Loucy (cell line): ENCODE measurements at regions not wholly inside any gene's neighbourhood (a gene's known extent, or its start where the extent isn't known, plus 50 kb on each side); places are given as distances from the start of the nearest gene placed in this dataset.

Experiments used
- H2AFZ ChIP-seq: fragments of 200-600 bp; sonication (generic); 2 replicates; pipeline ENCODE4 v1.6.0; 2016; ENCODE audit warnings: antibody characterized with exemption, mild to moderate bottlenecking, low read length, moderate library complexity
- H3F3A ChIP-seq: fragments of 200-600 bp; 2 replicates; pipeline ENCODE4 v1.6.0; 2016; ENCODE audit warnings: antibody characterized with exemption, low read depth, mild to moderate bottlenecking
- H3K27me3 ChIP-seq: fragments of 200-600 bp; sonication (generic); 2 replicates; pipeline ENCODE4 v1.6.1; 2014; ENCODE audit warnings: low read length, mild to moderate bottlenecking; ENCODE audit not compliant: insufficient read depth, poor library complexity, severe bottlenecking
- H3K36me3 ChIP-seq: fragments of 200-600 bp; sonication (generic); 2 replicates; pipeline ENCODE4 v1.6.1; 2016; ENCODE audit warnings: low read length; ENCODE audit not compliant: insufficient read depth
- H3K4me1 ChIP-seq: fragments of 200-600 bp; sonication (generic); 2 replicates; pipeline ENCODE4 v1.5.1; 2014; ENCODE audit warnings: low read length, mild to moderate bottlenecking; ENCODE audit not compliant: insufficient read depth, poor library complexity, severe bottlenecking
- H3K4me2 ChIP-seq: fragments of 200-600 bp; sonication (generic); 2 replicates; pipeline ENCODE4 v1.6.0; 2014; ENCODE audit warnings: antibody characterized with exemption, low read length, low read depth, mild to moderate bottlenecking; ENCODE audit not compliant: poor library complexity, severe bottlenecking
- H3K4me3 ChIP-seq: fragments of 200-600 bp; sonication (generic); 2 replicates; pipeline ENCODE4 v1.5.1; 2014; ENCODE audit warnings: low read length, mild to moderate bottlenecking, mixed read lengths; ENCODE audit not compliant: poor library complexity, severe bottlenecking
- H3K79me2 ChIP-seq: fragments of 200-600 bp; sonication (generic); 2 replicates; pipeline ENCODE4 v1.6.1; 2014; ENCODE audit warnings: low read length; ENCODE audit not compliant: insufficient read depth
- H3K9ac ChIP-seq: fragments of 200-600 bp; sonication (generic); 2 replicates; pipeline ENCODE4 v1.6.0; 2014; ENCODE audit warnings: mild to moderate bottlenecking, low read depth, low read length, moderate library complexity; ENCODE audit not compliant: poor library complexity, severe bottlenecking
- H3K9me2 ChIP-seq: fragments of 200-600 bp; sonication (generic); replicated peaks from 2 replicates; pipeline ENCODE4 v1.6.1; 2016; ENCODE audit warnings: low read depth, low read length, mixed read lengths
- H3K9me3 ChIP-seq: fragments of 200-600 bp; sonication (generic); 2 replicates; pipeline ENCODE4 v1.6.1; 2014; ENCODE audit warnings: mild to moderate bottlenecking, antibody characterized with exemption, low read length, low read depth; ENCODE audit not compliant: insufficient read depth
- H4K20me1 ChIP-seq: fragments of 200-600 bp; sonication (generic); 2 replicates; pipeline ENCODE4 v1.6.0; 2014; ENCODE audit warnings: antibody characterized with exemption, low read length, mild to moderate bottlenecking; ENCODE audit not compliant: insufficient read depth, poor library complexity, severe bottlenecking
- CTCF ChIP-seq: fragments of 200-600 bp; sonication (generic); conservative IDR thresholded peaks from 2 replicates; pipeline ENCODE4 v1.5.1; 2014; ENCODE audit warnings: mild to moderate bottlenecking, antibody characterized with exemption, low read length
- EZH2phosphoT487 ChIP-seq: fragments of 200-600 bp; IDR thresholded peaks from 2 replicates; pipeline ENCODE4 v1.6.1; 2018; ENCODE audit warnings: antibody characterized with exemption, mild to moderate bottlenecking, moderate library complexity, borderline replicate concordance

GRCh38 chr21:15932726-15933125, 202.9 kb downstream of the USP25 start:
- Histone ChIP-seq H3F3A (no peaks in the 10 kb centered on the region), H2AFZ (no peak overlapping the region), H3K36me3 (no peaks in the 10 kb centered on the region), H3K9me2 (no peaks in the 10 kb centered on the region), H3K9ac (no peak overlapping the region), H3K9me3 (no peaks in the 10 kb centered on the region), H4K20me1 (no peaks in the 10 kb centered on the region), H3K27me3 (no peaks in the 10 kb centered on the region), H3K4me2 (no peak overlapping the region), H3K4me1 (no peaks in the 10 kb centered on the region), H3K79me2 (no peaks in the 10 kb centered on the region), H3K4me3 (no peak overlapping the region)
- TF ChIP-seq EZH2phosphoT487, result no peak
- no peak for TF ChIP-seq CTCF

- Histone ChIP-seq H3K36me3 (no peaks in the 10 kb centered on the region), H3K9me2 (no peaks in the 10 kb centered on the region)
Observed at GRCh38 chr21:15935530-15935929, 205.7 kb downstream of the USP25 start.

GRCh38 chr21:15943009-15943666, 213.4 kb downstream of the USP25 start:
- Histone ChIP-seq H3F3A (no peaks in the 10 kb centered on the region), H3K36me3 (no peaks in the 10 kb centered on the region), H3K9me2 (0 out of 2 replicates have a peak, but pooled peaks cover 6% of the 10 kb centered on the region), H2AFZ (no peak overlapping the region), H3K4me3 (no peak overlapping the region), H3K27me3 (no peaks in the 10 kb centered on the region), H3K4me1 (no peaks in the 10 kb centered on the region), H3K9ac (no peak overlapping the region), H3K4me2 (no peak overlapping the region), H4K20me1 (no peaks in the 10 kb centered on the region), H3K9me3 (no peaks in the 10 kb centered on the region), H3K79me2 (no peaks in the 10 kb centered on the region)
- no peak for TF ChIP-seq CTCF

More at GRCh38 chr21:15935530-15935929, 205.7 kb downstream of the USP25 start:
- no peak overlapping the region for H3K4me3 ChIP-seq
- H3K4me1 ChIP-seq, result no peaks in the 10 kb centered on the region
- no peaks in the 10 kb centered on the region for H3K9me3 ChIP-seq
- no peaks in the 10 kb centered on the region for H3F3A ChIP-seq
- H4K20me1 ChIP-seq, result no peaks in the 10 kb centered on the region
- no peaks in the 10 kb centered on the region for H3K79me2 ChIP-seq
- H2AFZ ChIP-seq, result no peak overlapping the region
- H3K4me2 ChIP-seq, result no peak overlapping the region
- no peaks in the 10 kb centered on the region for H3K27me3 ChIP-seq
- no peak for TF ChIP-seq CTCF
- TF ChIP-seq EZH2phosphoT487, result no peak
- no peak overlapping the region for H3K9ac ChIP-seq
